CD14-positive monocyte (primary cell): ENCODE measurements at regions not wholly inside any gene's neighbourhood (a gene's known extent, or its start where the extent isn't known, plus 50 kb on each side); places are given as distances from the start of the nearest gene placed in this dataset.

Source experiments
- DNase-seq, 3 donors: peaks; one replicate each; pipeline ENCODE4 v3.0.0-alpha.2; 2011 to 2022
- H2AFZ ChIP-seq: 2 replicates; pipeline ENCODE4 v1.6.0; 2012; ENCODE audit warnings: mild to moderate bottlenecking, low read depth, low read length, inconsistent platforms; ENCODE audit not compliant: insufficient read depth, poor library complexity, severe bottlenecking
- H3K27ac ChIP-seq, 2 donors: 1 replicate in 1 of 2; 2 replicates in 1 of 2; pipeline ENCODE4 v1.5.1; 2012 to 2013; ENCODE audit warnings: low read length in 2 of 2, control low read depth in 1 of 2, inconsistent platforms in 1 of 2, low read depth in 1 of 2, mild to moderate bottlenecking in 1 of 2
- H3K27me3 ChIP-seq, 2 donors: one replicate each; pipeline versions ENCODE4 v1.6.0 to v1.6.1; 2011 to 2013; ENCODE audit warnings: low read length in 2 of 2; ENCODE audit not compliant: control insufficient read depth in 2 of 2, insufficient read depth in 2 of 2
- H3K36me3 ChIP-seq, 2 donors: replicated peaks in 1 of 2; 1 replicate in 1 of 2; 2 replicates in 1 of 2; pipeline versions ENCODE4 v1.5.1 to v1.6.1; 2012 to 2013; ENCODE audit warnings: low read length in 2 of 2, control low read depth in 1 of 2, inconsistent platforms in 1 of 2, mild to moderate bottlenecking in 1 of 2; ENCODE audit not compliant: insufficient read depth in 2 of 2, control insufficient read depth in 1 of 2
- H3K4me1 ChIP-seq, 2 donors: 1 replicate in 1 of 2; 2 replicates in 1 of 2; pipeline versions ENCODE4 v1.5.1 to v1.6.1; 2012 to 2013; ENCODE audit warnings: low read length in 2 of 2, control low read depth in 1 of 2, inconsistent platforms in 1 of 2, mild to moderate bottlenecking in 1 of 2, moderate library complexity in 1 of 2; ENCODE audit not compliant: insufficient read depth in 2 of 2, control insufficient read depth in 1 of 2
- H3K4me2 ChIP-seq: replicated peaks from 2 replicates; pipeline ENCODE3; 2012; ENCODE audit warnings: low read length, moderate library complexity, mild to moderate bottlenecking; ENCODE audit not compliant: poor library complexity, severe bottlenecking; ENCODE audit errors: extremely low read depth
- H3K4me3 ChIP-seq, 3 experiments: fragments of 200-600 bp in 1 of 3; sonication (generic) in 1 of 3; replicated peaks in 1 of 3; 1 replicate in 2 of 3; 2 replicates in 1 of 3; pipeline ENCODE4 v1.5.1; 2011 to 2013; ENCODE audit warnings: low read length in 3 of 3, mild to moderate bottlenecking in 3 of 3, control low read depth in 2 of 3, low read depth in 2 of 3, inconsistent platforms in 1 of 3, moderate library complexity in 1 of 3
- H3K79me2 ChIP-seq: 2 replicates; pipeline ENCODE4 v1.6.0; 2012; ENCODE audit warnings: mild to moderate bottlenecking, control low read depth, inconsistent platforms, low read length, moderate library complexity; ENCODE audit not compliant: insufficient read depth
- H3K9ac ChIP-seq: 2 replicates; pipeline ENCODE4 v1.6.0; 2017; ENCODE audit warnings: low read length, mild to moderate bottlenecking; ENCODE audit not compliant: insufficient read depth, poor library complexity, severe bottlenecking
- H3K9me3 ChIP-seq, 2 donors: replicated peaks in 1 of 2; 1 replicate in 1 of 2; 2 replicates in 1 of 2; pipeline versions ENCODE4 v1.5.1 to v1.6.1; 2012 to 2013; ENCODE audit warnings: low read length in 2 of 2, control low read depth in 1 of 2; ENCODE audit not compliant: control insufficient read depth in 1 of 2, insufficient read depth in 1 of 2
- H4K20me1 ChIP-seq: 2 replicates; pipeline ENCODE4 v1.6.0; 2012; ENCODE audit warnings: mild to moderate bottlenecking, low read length, control low read depth, moderate library complexity; ENCODE audit not compliant: insufficient read depth
- H3K27ac Mint-ChIP-seq, 7 donors: one replicate each; pipeline ENCODE4 v1.8.0; 2020; ENCODE audit warnings: mild to moderate bottlenecking in 7 of 7, mixed read lengths in 7 of 7, moderate library complexity in 6 of 7, inconsistent platforms in 2 of 7
- H3K27me3 Mint-ChIP-seq, 3 donors: one replicate each; pipeline ENCODE4 v1.8.0; 2021 to 2022; ENCODE audit warnings: low read depth in 3 of 3, mild to moderate bottlenecking in 3 of 3, mixed read lengths in 3 of 3, moderate library complexity in 3 of 3, inconsistent platforms in 1 of 3
- H3K36me3 Mint-ChIP-seq, 2 donors: one replicate each; pipeline ENCODE4 v1.8.0; 2020; ENCODE audit warnings: mixed read lengths in 2 of 2, inconsistent platforms in 1 of 2, mild to moderate bottlenecking in 1 of 2
- H3K4me1 Mint-ChIP-seq: one replicate; pipeline ENCODE4 v1.8.0; 2020; ENCODE audit warnings: mild to moderate bottlenecking, mixed read lengths
- H3K4me3 Mint-ChIP-seq, 2 donors: one replicate each; pipeline ENCODE4 v1.8.0; 2020; ENCODE audit warnings: mild to moderate bottlenecking in 2 of 2, mixed read lengths in 2 of 2, moderate library complexity in 1 of 2
- H3K9me3 Mint-ChIP-seq, 7 donors: one replicate each; pipeline ENCODE4 v1.8.0; 2020 to 2022; ENCODE audit warnings: mixed read lengths in 7 of 7, mild to moderate bottlenecking in 6 of 7, moderate library complexity in 6 of 7, inconsistent platforms in 2 of 7
- CTCF ChIP-seq: fragments of 200-600 bp; IDR thresholded peaks from one replicate; pipeline ENCODE4 v1.8.0; 2022; ENCODE audit warnings: antibody characterized with exemption, mild to moderate bottlenecking
- WGBS: methylation state at CpG from one replicate; pipeline ENCODE4 v1.1.5; 2013; ENCODE audit warnings: missing lambda C conversion rate; ENCODE audit not compliant: insufficient coverage; 5-methylcytosine and 5-hydroxymethylcytosine counted together
- intact Hi-C, 2 donors: fragments of 100-400 bp; cut with micrococcal nuclease; formaldehyde crosslinking; loops; one replicate each; pipeline versions ENCODE4 v1.15.0 to v1.15.1; 2023

- no peak overlapping the region for H3K27ac ChIP-seq
- no peak overlapping the region for H3K4me2 ChIP-seq
- H3K9me3 ChIP-seq: no peaks in the 10 kb centered on the region
- H3K9ac ChIP-seq: no peak overlapping the region
- H3K4me3 ChIP-seq: no peak overlapping the region
- no peak overlapping the region for H3K4me3 Mint-ChIP-seq
- H3K4me1 ChIP-seq: no peaks in the 10 kb centered on the region
- H3K79me2 ChIP-seq: no peaks in the 10 kb centered on the region
- no peaks in the 10 kb centered on the region for H4K20me1 ChIP-seq
- WGBS: 89% methylated on average over 16 of the region's 19 CpGs
- no peak for DNase-seq
- peaks cover 30 to 51% (median 31%) of the 10 kb centered on the region in 3 donors for H3K27me3 Mint-ChIP-seq
- H3K9me3 Mint-ChIP-seq: peaks cover 0 to 3% (median 0%) of the 10 kb centered on the region in 7 donors
- H3K27me3 ChIP-seq: peaks cover 0 to 17% of the 10 kb centered on the region in 2 donors
- H2AFZ ChIP-seq: no peak overlapping the region
- intact Hi-C loops: no loop called here
- no peaks in the 10 kb centered on the region for H3K4me1 Mint-ChIP-seq
- no peak overlapping the region for H3K27ac Mint-ChIP-seq
- no peaks in the 10 kb centered on the region for H3K36me3 Mint-ChIP-seq
- no peaks in the 10 kb centered on the region for H3K36me3 ChIP-seq
- no peak for TF ChIP-seq CTCF
Measured at GRCh38 chr6:167711768-167712730, 114.7 kb upstream of the AFDN start.

- peaks cover 0 to 11% of the 10 kb centered on the region in 2 donors for H3K27me3 ChIP-seq
- H3K27ac ChIP-seq: no peak overlapping the region
- no peak overlapping the region for H3K4me3 ChIP-seq
- H2AFZ ChIP-seq: no peak overlapping the region
- Mint-ChIP-seq H3K27me3 (peaks cover 24 to 43% (median 27%) of the 10 kb centered on the region in 3 donors), H3K9me3 (peaks cover 0 to 3% (median 0%) of the 10 kb centered on the region in 7 donors), H3K4me1 (no peaks in the 10 kb centered on the region), H3K36me3 (no peaks in the 10 kb centered on the region), H3K4me3 (no peak overlapping the region), H3K27ac (no peak overlapping the region)
- 83% methylated on average over 15 of the region's 18 CpGs for WGBS
- H3K36me3 ChIP-seq: no peaks in the 10 kb centered on the region
- H4K20me1 ChIP-seq: no peaks in the 10 kb centered on the region
- no peaks in the 10 kb centered on the region for H3K9me3 ChIP-seq
- H3K79me2 ChIP-seq: no peaks in the 10 kb centered on the region
- no peak overlapping the region for H3K9ac ChIP-seq
- intact Hi-C loops: no loop called here
- H3K4me1 ChIP-seq: no peaks in the 10 kb centered on the region
- TF ChIP-seq CTCF: no peak
- no peak overlapping the region for H3K4me2 ChIP-seq
- DNase-seq: no peak
Measured at GRCh38 chr6:167712731-167713475, 113.8 kb upstream of the AFDN start.
